ENCODE measurements at regions not wholly inside any gene's neighbourhood (a gene's known extent, or its start where the extent isn't known, plus 50 kb on each side); places are given as distances from the start of the nearest gene placed in this dataset.

DNA sequence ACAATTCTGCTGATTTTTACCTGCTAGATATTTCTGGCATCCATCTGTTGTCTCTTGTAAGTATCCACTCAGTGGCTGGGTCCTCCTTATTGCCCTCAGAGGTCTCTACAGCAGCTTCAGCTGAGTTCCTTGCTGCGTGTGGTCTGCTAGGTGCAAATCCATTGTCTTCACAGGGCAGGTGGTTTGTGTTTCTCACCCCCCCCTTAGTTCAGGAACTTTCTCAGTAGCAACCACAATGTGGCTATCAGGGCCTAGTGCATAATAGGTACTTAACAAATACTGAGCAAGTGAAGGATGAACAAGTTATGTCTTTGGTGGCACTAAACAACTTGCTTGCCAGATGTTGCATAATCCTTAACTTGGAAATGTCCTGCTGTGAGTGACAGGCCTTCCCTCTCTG is 96.7 kb upstream of the KLHL25 start:
- TF ChIP-seq, protein P1, sequence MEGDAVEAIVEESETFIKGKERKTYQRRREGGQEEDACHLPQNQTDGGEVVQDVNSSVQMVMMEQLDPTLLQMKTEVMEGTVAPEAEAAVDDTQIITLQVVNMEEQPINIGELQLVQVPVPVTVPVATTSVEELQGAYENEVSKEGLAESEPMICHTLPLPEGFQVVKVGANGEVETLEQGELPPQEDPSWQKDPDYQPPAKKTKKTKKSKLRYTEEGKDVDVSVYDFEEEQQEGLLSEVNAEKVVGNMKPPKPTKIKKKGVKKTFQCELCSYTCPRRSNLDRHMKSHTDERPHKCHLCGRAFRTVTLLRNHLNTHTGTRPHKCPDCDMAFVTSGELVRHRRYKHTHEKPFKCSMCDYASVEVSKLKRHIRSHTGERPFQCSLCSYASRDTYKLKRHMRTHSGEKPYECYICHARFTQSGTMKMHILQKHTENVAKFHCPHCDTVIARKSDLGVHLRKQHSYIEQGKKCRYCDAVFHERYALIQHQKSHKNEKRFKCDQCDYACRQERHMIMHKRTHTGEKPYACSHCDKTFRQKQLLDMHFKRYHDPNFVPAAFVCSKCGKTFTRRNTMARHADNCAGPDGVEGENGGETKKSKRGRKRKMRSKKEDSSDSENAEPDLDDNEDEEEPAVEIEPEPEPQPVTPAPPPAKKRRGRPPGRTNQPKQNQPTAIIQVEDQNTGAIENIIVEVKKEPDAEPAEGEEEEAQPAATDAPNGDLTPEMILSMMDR (IDR thresholded peaks at IDR 0.05) = no peak
- TF ChIP-seq POLR2A (IDR thresholded peaks at IDR 0.05) = no peak
- no peak for TF ChIP-seq POLR2AphosphoS5 (IDR thresholded peaks at IDR 0.05)
